ENCODE measurements at regions not wholly inside any gene's neighbourhood (a gene's known extent, or its start where the extent isn't known, plus 50 kb on each side); places are given as distances from the start of the nearest gene placed in this dataset.
"Not testable (repeated sequence)": the region's sequence is repeated elsewhere in the genome, so short reads cannot be mapped to it uniquely, and the experiment has no call there.

- no peak overlapping the region for H3K4me3 ChIP-seq (ENCODE audit: insufficient read depth, low read depth, low read length)
- no peaks in the 10 kb centered on the region for H3K36me3 ChIP-seq (replicated peaks; ENCODE audit: control insufficient read depth, insufficient read depth, low read length)
- H3K27me3 ChIP-seq (ENCODE audit: control insufficient read depth, insufficient read depth, low read length), result no peaks in the 10 kb centered on the region
- no peak for DNase-seq
Observed at GRCh38 chrX:92241249-92241648, 462.1 kb downstream of the PCDH11X start.

DNA sequence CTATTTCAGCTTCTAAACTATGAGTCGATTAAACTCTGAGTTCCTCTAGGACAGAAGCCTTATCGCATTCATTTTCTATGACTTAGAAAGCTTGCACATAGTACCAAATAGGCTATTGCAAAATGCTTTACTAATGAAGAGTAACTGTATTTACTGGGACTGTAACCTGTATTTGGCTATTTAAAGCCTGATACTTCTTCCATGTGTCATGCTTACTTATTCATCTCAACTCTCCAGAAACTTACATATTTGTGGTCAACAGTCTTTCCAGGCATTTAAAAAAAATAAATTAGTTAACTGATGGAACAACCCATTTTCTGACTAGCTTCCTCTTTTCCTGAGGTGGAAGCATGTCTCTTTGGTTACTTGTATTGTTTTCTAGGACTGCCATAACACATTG lies 467.9 kb downstream of the PCDH11X start:
- H3K4me3 ChIP-seq (ENCODE audit: insufficient read depth, low read depth, low read length), result no peak overlapping the region

GRCh38 chrX:92249125-92249524 lies 469.9 kb downstream of the PCDH11X start:
- no peak for DNase-seq
- no peaks in the 10 kb centered on the region for H3K27me3 ChIP-seq (ENCODE audit: control insufficient read depth, insufficient read depth, low read length)
- H3K36me3 ChIP-seq (replicated peaks; ENCODE audit: control insufficient read depth, insufficient read depth, low read length), result no peaks in the 10 kb centered on the region
- H3K4me3 ChIP-seq (ENCODE audit: insufficient read depth, low read depth, low read length), result no peak overlapping the region

More for the DNA sequence above, 467.9 kb downstream of the PCDH11X start:
- Histone ChIP-seq H3K36me3 (replicated peaks; ENCODE audit: control insufficient read depth, insufficient read depth, low read length) (no peaks in the 10 kb centered on the region), H3K27me3 (ENCODE audit: control insufficient read depth, insufficient read depth, low read length) (no peaks in the 10 kb centered on the region)
- no peak for DNase-seq

DNA sequence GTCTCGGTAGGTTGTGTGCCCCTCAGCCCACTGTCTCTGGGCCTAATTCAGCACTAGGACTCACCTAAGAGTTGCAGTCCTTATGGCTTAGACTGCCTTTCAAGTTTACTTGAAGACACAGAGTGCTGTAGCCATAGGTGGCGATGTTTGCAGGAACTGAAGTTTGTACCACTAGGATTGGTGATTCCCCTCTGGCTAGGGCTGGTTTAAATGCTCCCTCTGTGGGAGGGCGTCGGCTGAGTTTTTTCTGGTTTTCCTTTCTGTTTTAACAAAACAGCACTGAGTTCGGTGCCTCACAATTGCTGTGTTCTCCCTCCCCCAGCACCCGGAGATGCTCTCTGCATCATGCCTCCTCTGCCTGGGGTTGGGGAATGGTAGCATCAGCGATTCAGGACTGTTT lies 480.9 kb downstream of the PCDH11X start:
- peak; percentile 16 for DNase-seq

DNA sequence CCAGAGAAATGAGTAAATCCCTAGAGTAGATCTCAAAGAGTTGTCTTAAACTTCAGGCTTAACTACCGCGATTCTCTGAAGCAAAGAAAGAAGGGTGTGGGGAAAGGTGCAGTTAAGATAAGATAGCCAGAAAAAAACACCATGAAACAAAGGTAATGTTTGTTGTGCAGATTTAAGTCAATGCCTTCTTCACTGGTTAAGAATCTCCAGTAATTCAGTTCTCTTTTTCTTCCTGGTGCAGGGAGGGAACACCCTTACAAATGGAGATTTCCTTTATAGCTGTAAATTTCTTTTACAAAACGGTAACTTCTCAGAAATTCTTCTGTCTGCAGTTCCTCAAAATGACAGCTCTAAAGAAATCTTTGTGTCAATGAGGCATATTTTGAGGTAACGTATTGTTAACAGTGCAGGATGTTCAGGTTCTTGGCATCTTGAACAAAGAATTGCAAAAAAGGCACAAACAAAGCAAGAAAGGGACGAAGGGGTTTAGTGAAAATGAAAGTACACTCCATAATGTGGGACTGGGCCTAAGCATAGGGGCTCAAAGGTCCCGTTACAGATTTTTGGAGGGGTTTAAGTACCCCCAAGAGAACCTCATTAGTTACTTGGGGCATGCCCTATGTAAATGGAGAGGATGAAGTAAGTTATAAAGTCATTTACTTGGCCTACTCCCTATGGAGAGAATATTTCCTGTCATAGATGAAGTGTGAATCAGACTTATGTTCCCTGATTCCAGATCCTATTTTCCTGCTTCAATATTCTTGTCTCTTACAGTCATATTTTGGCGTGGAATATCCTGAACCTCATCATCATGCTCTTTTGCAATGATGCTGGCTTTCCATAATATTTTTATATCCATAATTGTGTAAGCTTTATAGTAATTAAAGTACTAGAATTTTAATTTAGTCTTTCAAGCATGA lies 492.0 kb downstream of the PCDH11X start:
- DNase-seq, result peak; percentile 7
- Histone ChIP-seq H3K36me3 (replicated peaks; ENCODE audit: control insufficient read depth, insufficient read depth, low read length) (no peaks in the 10 kb centered on the region), H3K4me3 (ENCODE audit: insufficient read depth, low read depth, low read length) (no peak overlapping the region), H3K27me3 (ENCODE audit: control insufficient read depth, insufficient read depth, low read length) (no peaks in the 10 kb centered on the region)

More for the DNA sequence above, 480.9 kb downstream of the PCDH11X start:
- H3K27me3 ChIP-seq (ENCODE audit: control insufficient read depth, insufficient read depth, low read length), result no peaks in the 10 kb centered on the region
- no peak overlapping the region for H3K4me3 ChIP-seq (ENCODE audit: insufficient read depth, low read depth, low read length)
- no peaks in the 10 kb centered on the region; the same call in 1 of the 2 replicates for H3K36me3 ChIP-seq (replicated peaks; ENCODE audit: control insufficient read depth, insufficient read depth, low read length)

DNA sequence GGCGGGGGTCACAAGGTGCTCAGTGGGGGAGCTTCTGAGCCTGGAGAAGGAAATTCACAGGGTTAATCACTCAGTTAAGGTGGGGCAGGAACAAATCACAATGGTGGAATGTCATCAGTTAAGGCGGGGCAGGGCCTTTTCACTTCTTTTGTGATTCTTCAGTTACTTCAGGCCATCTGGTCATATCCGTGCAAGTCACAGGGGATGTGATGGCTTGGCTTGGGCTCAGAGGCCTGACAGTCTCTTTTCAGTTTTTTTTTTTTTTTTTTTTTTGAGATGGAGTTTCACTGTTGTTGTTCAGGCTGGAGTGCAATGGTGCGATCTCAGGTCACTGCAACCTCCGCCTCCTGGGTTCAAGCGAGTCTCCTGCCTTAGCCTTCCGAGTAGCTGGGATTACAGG lies 499.4 kb downstream of the PCDH11X start:
- H3K4me3 ChIP-seq (ENCODE audit: insufficient read depth, low read depth, low read length); DNase-seq; H3K27me3 ChIP-seq (ENCODE audit: control insufficient read depth, insufficient read depth, low read length); H3K36me3 ChIP-seq (replicated peaks; ENCODE audit: control insufficient read depth, insufficient read depth, low read length): not testable (repeated sequence)

- not testable (repeated sequence) for DNase-seq; H3K36me3 ChIP-seq (replicated peaks; ENCODE audit: control insufficient read depth, insufficient read depth, low read length); H3K4me3 ChIP-seq (ENCODE audit: insufficient read depth, low read depth, low read length); H3K27me3 ChIP-seq (ENCODE audit: control insufficient read depth, insufficient read depth, low read length)
Observed at GRCh38 chrX:92280347-92280746, 501.2 kb downstream of the PCDH11X start.

DNA sequence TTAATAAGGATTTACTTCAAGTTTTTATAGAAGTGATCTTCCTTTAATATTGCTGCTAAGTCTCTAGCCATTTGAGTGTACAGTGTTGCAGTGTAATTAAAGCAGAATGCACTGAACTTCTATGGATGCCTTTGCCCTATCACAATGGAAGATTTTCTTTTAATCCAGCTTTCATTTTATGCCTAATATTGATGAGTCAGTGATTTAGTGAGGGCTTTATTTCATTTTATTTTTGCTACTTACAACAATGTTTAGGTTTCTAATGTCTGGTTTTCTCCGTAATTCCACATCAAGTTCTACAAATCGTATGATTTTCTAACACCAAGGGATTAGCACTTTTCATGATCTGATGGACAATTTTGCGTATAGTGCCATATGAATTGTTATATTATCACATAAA lies 504.1 kb downstream of the PCDH11X start:
- DNase-seq, result no peak
- H3K27me3 ChIP-seq (ENCODE audit: control insufficient read depth, insufficient read depth, low read length), result no peaks in the 10 kb centered on the region
- no peak overlapping the region for H3K4me3 ChIP-seq (ENCODE audit: insufficient read depth, low read depth, low read length)
- H3K36me3 ChIP-seq (replicated peaks; ENCODE audit: control insufficient read depth, insufficient read depth, low read length), result no peaks in the 10 kb centered on the region; the same call in 1 of the 2 replicates

GRCh38 chrX:92298067-92298466 lies 518.9 kb downstream of the PCDH11X start:
- H3K4me3 ChIP-seq (ENCODE audit: insufficient read depth, low read depth, low read length); DNase-seq; H3K36me3 ChIP-seq (replicated peaks; ENCODE audit: control insufficient read depth, insufficient read depth, low read length); H3K27me3 ChIP-seq (ENCODE audit: control insufficient read depth, insufficient read depth, low read length): not testable (repeated sequence)

DNA sequence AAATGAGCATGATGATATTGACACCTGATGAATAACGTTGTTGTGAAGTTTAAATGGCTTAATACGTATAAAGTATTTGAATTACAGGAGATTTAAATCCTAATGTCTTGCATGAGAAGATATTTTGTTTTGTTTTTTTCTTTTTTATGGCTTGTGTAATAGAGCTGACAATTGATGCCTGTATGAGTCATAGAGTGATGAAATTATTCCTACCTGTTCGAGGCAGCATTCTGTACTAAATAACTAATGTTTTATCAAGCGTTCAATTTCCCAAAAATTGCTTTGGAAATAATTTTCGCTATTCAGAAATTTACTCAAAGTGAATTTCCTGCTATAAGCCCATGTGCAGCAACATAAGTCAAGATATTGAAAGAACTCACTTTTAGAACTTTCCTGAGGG lies 554.0 kb downstream of the PCDH11X start:
- H3K4me3 ChIP-seq (ENCODE audit: insufficient read depth, low read depth, low read length); H3K27me3 ChIP-seq (ENCODE audit: control insufficient read depth, insufficient read depth, low read length); H3K36me3 ChIP-seq (replicated peaks; ENCODE audit: control insufficient read depth, insufficient read depth, low read length): not testable (repeated sequence)

DNA sequence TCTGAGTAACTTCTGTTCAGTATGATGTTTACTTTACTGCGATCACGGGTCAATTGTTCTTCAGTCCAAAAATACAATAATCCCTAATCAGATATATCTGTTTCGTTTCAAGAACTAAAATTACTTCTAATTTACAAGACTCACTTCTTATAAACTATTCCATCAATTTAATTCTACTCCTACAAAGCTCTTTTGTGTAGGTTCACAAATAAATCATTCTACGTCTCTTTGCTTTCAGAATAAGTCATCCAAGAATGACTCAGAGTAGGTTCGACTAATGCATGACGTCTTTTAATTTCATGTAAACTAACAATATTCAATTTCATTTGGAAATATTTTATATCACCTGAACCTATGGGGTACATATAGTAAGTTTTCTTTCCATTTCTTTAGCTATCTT lies 571.9 kb downstream of the PCDH11X start:
- not testable (repeated sequence) for H3K4me3 ChIP-seq (ENCODE audit: insufficient read depth, low read depth, low read length); H3K27me3 ChIP-seq (ENCODE audit: control insufficient read depth, insufficient read depth, low read length); H3K36me3 ChIP-seq (replicated peaks; ENCODE audit: control insufficient read depth, insufficient read depth, low read length); DNase-seq

More for the DNA sequence above, 554.0 kb downstream of the PCDH11X start:
- not testable (repeated sequence) for DNase-seq

GRCh38 chrX:92351511-92351910 lies 572.3 kb downstream of the PCDH11X start:
- Histone ChIP-seq H3K36me3 (replicated peaks; ENCODE audit: control insufficient read depth, insufficient read depth, low read length) (no peaks in the 10 kb centered on the region), H3K27me3 (ENCODE audit: control insufficient read depth, insufficient read depth, low read length) (no peaks in the 10 kb centered on the region), H3K4me3 (ENCODE audit: insufficient read depth, low read depth, low read length) (no peak overlapping the region)
- no peak for DNase-seq
